HG02870 (cell line): ENCODE measurements at regions not wholly inside any gene's neighbourhood (a gene's known extent, or its start where the extent isn't known, plus 50 kb on each side); places are given as distances from the start of the nearest gene placed in this dataset.

Source experiments
- ATAC-seq: cut with Tn5 transposase; IDR thresholded peaks from one replicate; pipeline ENCODE4 v1.9.1; 2021; ENCODE audit warnings: mild to moderate bottlenecking, moderate library complexity; ENCODE audit not compliant: unreplicated experiment

GRCh38 chr4:14853176-14853943 lies 148.9 kb upstream of the CPEB2 start:
- no peak for ATAC-seq

- ATAC-seq, result no peak
These were observed 146.6 kb upstream of the CPEB2 start for GRCh38 chr4:14855719-14856061.

DNA sequence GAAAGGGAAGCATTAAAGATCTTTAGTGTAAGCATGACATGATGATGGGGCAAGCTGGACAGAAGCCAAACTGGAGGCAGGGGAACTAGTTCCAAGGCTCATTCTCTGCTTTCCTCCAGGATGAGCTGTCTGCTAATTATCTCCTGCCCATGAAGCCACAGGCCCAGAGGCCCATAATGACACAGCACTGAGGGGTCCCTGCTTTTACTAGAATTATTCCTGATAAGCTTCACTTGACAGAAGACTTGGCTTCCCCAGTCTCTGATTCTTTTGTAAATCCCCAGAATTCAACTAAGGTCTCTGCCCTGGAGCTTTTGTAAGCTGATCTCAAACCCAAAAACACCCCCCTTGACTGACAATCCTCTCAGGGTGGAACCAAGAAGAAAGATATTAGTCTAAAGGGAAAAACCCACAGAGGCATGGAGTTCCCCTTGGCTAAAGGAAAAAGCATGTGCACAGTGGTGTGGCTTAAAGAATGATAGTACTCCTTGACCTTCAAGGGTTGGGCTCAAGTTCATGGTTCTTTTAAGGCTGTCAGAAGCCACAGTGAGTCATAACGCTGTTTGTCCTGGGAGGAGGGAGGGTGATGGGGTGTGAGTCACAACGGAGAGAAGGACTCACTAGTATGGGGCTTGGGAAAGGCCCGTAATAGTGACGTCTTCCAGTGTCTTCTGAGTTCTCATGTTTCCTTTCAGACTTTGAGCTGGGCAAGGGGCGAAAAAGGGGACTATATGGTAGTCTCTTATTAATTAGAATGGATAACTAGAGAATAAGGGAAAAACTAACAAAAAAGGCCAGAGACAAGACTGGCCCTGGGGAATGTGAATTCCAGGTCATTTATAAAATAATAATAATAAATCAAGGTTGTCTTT lies 146.0 kb upstream of the CPEB2 start:
- ATAC-seq, result peak; percentile 98

- ATAC-seq, result no peak
These were observed 145.4 kb upstream of the CPEB2 start for GRCh38 chr4:14856934-14857235.

GRCh38 chr4:14857475-14857874 lies 144.8 kb upstream of the CPEB2 start:
- ATAC-seq, result no peak

GRCh38 chr4:14857981-14858380 lies 144.3 kb upstream of the CPEB2 start:
- ATAC-seq, result no peak

DNA sequence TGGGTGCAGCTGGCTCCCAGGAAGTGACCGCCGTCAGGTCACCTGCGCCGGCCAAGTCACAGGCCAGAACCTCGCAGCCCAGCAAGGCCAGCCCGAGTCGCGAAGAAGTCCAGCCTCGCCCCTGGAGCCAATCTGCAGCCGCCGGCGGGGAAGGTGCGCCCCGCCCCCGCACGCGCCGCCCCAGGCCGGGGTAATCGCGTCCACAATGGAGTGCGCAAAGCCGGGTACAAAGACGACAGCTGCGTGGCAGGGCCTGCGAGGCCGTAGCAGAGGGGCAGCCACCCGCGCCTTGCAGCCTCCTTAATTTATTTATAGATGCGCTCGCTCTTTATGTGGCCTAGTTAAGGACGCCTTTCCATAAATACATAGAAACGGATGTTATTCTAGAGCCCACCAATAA lies 139.4 kb upstream of the CPEB2 start:
- no peak for ATAC-seq

GRCh38 chr4:14863418-14864364 lies 138.6 kb upstream of the CPEB2 start:
- ATAC-seq, result no peak

GRCh38 chr4:14864365-14865030 lies 137.8 kb upstream of the CPEB2 start:
- ATAC-seq, result no peak

DNA sequence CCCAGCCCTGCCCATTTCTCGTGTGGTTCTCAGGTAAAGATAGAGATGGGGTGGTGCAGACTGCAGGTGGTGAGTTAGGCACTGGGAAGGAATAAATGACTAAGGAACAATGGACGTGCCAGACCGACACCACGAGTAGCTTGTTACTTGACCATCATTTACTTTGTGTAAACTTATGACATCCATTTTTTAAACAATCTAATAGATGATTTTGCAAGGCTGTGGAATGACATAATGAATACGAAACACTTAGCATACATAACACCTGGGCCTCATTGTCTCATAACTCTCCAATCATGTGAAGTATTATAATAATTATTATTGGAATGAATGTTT lies 137.3 kb upstream of the CPEB2 start:
- no peak for ATAC-seq

DNA sequence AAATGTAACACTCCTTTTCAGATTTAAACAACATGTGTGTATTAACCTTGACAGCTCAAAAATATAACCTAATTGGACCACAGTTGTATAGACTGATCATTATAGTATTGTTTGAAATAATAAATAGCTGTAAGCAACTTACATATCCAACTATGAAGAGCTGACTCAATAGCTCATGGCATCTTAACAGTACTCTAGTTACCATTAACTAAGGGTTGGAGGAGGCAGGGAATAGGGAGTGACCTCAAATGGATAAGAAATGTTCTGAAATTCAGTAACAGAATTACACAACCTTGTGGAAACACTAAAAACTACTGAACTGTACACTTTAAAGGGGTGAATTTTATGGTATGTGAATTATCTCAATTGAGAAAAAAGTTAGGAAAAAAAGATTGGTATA lies 136.5 kb upstream of the CPEB2 start:
- no peak for ATAC-seq

DNA sequence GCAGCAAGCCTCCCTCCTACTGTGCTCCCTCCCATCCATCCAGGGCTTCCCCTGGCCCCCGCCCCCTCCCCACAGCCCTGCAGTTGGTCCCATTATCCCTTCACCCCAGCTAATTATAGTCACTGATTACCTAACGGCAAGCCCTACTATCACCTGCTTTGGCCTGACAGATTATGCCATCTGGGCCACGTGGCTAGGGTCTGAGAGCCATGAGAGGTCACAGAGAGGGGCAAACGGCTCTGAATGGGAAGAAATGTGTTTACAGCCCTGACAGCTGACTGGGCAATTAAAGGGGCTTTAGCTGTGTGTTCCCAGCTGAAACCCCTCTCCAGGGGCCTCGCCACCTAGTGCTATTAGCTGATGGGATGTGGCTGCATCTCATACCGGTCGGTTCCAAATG lies 134.4 kb upstream of the CPEB2 start:
- ATAC-seq, result no peak

- ATAC-seq, result peak; percentile 54
These were observed 133.6 kb upstream of the CPEB2 start for GRCh38 chr4:14868426-14869395.

- ATAC-seq, result no peak
These were observed 130.4 kb upstream of the CPEB2 start for GRCh38 chr4:14871676-14872430.

DNA sequence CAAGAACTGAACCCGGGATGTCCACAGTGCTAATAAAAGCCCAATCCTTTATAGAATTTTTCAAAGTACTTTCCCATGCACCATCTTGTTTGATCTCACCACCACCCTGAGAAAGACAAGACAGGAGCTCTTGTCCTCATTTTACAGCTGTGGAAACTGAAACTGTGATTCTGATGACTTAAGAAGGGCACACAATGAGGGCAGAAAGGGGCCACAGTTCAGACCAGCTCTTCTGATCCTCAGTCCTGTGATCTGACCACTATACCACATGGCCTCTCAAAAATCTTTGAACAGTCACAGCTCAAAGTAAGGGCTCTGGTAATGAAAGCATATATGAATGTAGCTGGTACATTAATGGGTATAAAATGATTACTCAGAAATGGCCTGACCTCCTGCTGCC lies 127.3 kb upstream of the CPEB2 start:
- peak; percentile 56 for ATAC-seq

DNA sequence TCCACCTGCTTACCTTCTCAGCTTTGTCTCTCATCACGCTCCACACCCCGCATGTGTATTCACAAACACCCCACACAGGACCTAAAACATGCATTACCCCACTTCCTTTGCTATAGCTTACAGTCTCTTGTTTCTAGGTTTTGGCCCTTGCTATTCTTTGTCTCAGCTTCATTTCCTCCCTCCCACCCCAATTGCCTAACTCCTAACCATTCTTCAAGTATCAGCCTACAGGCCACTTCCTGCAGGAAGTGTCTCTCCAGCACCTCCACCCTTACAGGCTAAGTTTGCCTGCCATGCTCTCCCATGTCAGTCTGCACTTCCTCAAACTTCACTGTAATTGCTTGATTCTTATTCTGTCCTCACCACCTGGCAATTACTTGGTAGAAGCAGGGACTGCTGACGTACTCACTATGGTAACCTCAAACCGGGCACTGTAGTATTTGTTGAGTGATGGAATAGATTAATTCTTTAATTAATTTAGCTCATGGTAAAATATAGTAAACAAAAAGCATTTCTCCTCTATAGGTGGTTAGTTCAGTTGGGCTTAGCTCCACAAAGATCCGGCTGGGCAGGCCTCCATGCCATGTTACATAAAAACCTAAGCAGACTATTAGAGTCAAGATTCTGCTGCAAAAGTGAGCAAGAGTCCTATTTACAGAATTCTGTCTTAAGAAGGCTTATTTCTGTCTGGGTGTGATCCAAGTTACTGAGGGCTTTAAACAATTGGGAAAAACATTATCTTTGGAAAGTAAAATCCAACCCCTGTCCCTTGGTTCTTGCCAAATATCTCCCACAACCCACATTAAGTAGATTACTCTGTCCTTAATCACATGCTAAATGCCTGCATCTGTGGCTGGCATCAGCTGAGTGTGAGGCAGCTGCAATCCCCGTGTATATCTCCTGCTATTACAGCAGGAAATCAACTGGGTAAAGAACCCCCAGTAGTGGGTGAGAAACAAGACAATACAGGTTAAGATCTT lies 124.7 kb upstream of the CPEB2 start:
- ATAC-seq, result no peak

DNA sequence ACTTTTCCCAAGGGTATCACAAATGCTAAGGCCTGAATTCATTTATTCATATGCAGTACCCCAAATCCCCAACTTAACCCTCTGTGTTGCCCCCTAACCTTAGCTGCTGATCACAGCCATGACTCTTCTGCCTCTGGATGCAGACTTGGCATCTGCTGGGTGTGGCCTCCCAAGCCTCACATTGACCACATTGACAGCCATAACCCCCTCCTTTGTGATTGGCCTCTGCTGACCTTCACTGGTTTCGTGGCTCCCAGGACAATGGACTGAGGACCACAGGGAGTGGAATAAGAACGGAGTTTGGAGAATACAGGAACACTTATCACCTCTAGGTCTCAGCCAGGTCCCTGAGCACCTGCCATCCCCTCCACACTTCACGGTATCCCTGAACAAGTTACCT lies 123.6 kb upstream of the CPEB2 start:
- no peak for ATAC-seq

- ATAC-seq, result no peak
These were observed 122.6 kb upstream of the CPEB2 start for GRCh38 chr4:14879683-14880082.
